SH-SY5Y (cell line): ENCODE measurements at regions not wholly inside any gene's neighbourhood (a gene's known extent, or its start where the extent isn't known, plus 50 kb on each side); places are given as distances from the start of the nearest gene placed in this dataset.

Experiments
- GATA2 ChIP-seq: IDR thresholded peaks from 2 replicates; pipeline ENCODE4 v1.6.1; 2011; ENCODE audit warnings: mild to moderate bottlenecking, low read depth, low read length
- GATA3 ChIP-seq: IDR thresholded peaks from 2 replicates; pipeline ENCODE4 v1.6.1; 2011; ENCODE audit warnings: low read depth, mild to moderate bottlenecking, low read length, moderate library complexity

DNA sequence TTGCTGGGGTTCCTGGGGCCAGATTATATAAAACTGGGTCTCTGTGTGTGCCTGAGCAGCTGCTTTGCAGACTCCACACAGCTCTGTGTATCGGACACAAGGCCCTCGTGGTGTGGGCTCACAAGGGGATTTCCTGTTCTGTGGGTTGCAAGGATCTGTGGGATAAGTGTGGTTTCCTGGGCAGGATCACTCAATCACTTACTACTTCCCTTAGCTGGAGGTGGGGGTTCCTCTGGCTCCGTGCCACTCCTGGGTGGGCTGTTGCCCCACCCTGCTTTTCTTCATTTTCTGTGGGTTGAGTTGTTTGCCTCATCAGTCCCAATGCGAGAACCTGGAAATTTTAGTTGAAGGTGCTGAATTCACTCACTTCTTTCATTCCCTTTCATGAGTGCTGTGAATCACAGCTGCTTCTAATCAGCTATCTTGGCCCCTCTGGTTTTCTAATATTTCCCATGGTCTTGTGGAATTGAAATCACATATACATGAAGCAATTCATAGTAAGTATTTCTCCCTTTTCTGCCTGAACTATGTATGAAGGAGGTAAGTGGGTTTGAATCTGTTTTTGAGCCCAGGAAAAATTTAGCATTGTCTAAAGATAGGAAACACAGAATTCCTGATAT is 196.3 kb downstream of the DCDC2C start:
- TF ChIP-seq GATA3: no peak
- no peak for TF ChIP-seq GATA2

GRCh38 chr2:3902131-3902530 is 198.8 kb downstream of the DCDC2C start:
- TF ChIP-seq GATA3 (no peak), GATA2 (no peak)

- TF ChIP-seq GATA2 (no peak), GATA3 (no peak)
Measured at GRCh38 chr2:3904061-3904460, 200.7 kb downstream of the DCDC2C start.

GRCh38 chr2:3911882-3912455 is 208.6 kb downstream of the DCDC2C start:
- TF ChIP-seq GATA2 (no peak), GATA3 (no peak)

DNA sequence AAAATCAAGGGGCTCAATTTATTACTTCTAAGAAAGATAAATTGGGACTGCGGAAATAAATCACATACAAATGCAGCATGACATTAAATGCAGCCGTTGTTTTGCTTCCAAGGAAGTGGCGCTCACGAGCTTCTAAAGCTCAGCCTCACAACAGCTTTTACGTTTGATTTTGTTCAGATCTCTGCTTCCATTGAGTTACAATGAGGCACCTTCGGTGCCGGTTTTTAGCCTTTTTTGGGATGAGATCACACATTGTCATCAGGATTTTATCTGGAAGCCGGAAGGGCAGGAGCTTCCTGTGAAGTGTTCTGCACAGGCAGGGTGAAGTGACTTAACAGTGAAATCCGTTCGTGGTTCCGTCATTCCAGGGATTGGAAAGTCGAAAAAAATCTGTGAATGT is 209.8 kb downstream of the DCDC2C start:
- TF ChIP-seq GATA2 (no peak), GATA3 (no peak)

DNA sequence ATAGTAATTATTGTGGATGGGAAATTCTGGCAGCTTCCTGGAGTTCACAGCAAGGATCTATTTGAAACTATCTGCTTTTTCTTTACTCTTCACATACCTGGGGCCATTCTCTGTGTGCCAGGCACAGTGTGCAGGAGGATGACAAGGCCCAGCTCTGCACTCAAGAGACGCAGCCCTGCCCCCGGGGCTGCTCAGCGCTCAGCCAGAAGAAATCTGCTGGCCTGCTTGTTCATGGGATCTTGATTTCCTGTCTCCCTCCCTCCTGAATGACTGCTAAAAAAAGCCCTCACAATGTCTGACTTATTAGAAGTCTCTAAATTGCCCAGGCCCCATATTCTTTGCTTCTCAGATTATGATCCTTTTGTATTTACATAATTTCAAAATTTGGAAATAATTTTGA is 210.9 kb downstream of the DCDC2C start:
- TF ChIP-seq GATA2 (no peak), GATA3 (no peak)

- TF ChIP-seq GATA3: no peak
- no peak for TF ChIP-seq GATA2
Measured at GRCh38 chr2:3927031-3927430, 223.7 kb downstream of the DCDC2C start.

DNA sequence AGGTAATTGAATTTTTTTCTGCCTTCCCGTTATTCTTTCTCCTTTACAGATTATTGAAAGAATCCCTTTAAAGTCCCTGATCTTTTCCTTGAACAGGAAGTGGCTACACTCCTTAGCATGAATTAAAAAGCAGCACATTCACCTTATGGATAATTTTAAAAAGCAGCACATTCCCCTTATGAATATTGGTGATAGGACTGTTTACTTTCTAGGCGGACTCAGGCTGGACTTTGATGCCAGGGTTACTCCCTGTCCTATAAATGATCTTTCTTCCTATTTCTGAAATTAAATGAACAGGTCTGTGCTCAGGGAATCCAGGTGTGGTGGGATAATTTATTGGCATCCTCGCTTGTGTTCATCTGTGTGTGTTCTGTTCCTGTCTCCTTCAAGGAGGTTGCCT is 226.0 kb downstream of the DCDC2C start:
- TF ChIP-seq GATA3 (no peak), GATA2 (no peak)

DNA sequence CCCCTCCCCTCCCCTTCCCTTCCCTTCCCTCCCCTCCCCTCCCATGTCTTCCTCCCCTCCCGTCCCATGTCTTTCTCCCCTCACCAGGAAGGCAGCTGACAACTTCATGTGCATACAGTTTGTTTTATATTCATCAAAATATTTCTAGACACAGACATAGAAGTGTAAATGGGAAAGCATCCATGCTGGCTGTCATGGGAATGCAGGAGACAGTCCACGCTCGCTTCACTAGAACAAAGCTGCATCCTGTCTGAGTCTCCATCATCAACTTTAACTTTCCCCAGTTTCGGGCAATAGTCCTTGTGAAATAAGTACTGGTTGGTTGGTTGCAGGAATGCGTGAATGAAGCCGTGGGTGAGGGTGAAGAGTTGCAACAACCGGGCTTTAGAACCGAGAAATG is 226.9 kb downstream of the DCDC2C start:
- TF ChIP-seq GATA2 (no peak), GATA3 (no peak)

- TF ChIP-seq GATA2: no peak
- TF ChIP-seq GATA3: no peak
Measured at GRCh38 chr2:3940661-3941060, 237.3 kb downstream of the DCDC2C start.

- no peak for TF ChIP-seq GATA3
- TF ChIP-seq GATA2: no peak
Measured at GRCh38 chr2:3942841-3943240, 239.5 kb downstream of the DCDC2C start.

GRCh38 chr2:3944071-3944470 is 240.7 kb downstream of the DCDC2C start:
- TF ChIP-seq GATA2 (no peak), GATA3 (no peak)

GRCh38 chr2:3944841-3945240 is 241.5 kb downstream of the DCDC2C start:
- TF ChIP-seq GATA2 (no peak), GATA3 (no peak)

DNA sequence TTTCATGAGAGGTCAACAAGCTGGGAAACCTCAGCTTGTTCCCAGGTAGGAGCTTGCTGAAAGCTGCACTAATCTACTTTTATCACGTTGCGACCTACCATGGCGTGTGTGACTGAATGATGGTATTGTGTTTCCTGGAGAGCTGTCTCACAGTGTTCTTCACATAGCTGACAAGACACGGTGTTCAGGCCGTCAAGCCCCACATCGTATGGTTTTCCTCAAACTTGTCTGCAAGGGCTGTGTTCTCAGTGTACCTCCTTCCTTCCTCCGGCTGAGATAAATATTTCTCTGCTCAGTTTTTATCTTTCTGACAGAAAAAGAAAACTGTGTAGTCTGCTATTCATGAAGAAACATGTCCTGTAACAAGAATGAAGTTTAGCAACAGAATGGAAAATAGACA is 244.8 kb downstream of the DCDC2C start:
- TF ChIP-seq GATA3 (no peak), GATA2 (no peak)

- TF ChIP-seq GATA3 (no peak), GATA2 (no peak)
Measured at GRCh38 chr2:3951131-3951954, 248.0 kb downstream of the DCDC2C start.
